ENCODE measurements at regions not wholly inside any gene's neighbourhood (a gene's known extent, or its start where the extent isn't known, plus 50 kb on each side); places are given as distances from the start of the nearest gene placed in this dataset.

DNA sequence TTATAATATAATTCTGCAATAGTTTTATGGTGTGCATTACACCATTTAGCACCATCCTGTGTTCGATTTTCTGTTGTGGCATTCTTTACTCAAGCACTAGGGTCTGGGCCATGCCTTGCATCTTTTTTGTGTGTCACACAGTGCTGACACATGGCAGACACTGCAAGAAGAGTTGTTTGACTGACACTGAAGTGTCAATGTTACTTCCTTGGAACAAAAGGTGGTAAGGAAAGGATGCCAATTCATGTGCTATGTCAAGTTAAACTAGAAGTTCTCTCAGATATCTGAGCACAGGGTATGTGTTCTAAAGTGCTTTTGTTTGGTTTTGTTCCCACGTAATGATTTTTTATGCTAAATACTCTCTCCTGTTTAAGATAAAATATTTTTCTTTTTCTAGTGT is 102.5 kb upstream of the UNC13C start:
- TF ChIP-seq FOS (IDR thresholded peaks at IDR 0.05; ENCODE audit: borderline replicate concordance, insufficient read depth, low read length), result no peak
- no peak for TF ChIP-seq POLR2A (IDR thresholded peaks at IDR 0.05; ENCODE audit: low read depth, low read length)
- TF ChIP-seq CTCF (IDR thresholded peaks at IDR 0.05; ENCODE audit: extremely low read depth in 1 of 2, insufficient read depth in 1 of 2, low read depth in 1 of 2, low read length in 2 of 2), result no peak
- no peak for TF ChIP-seq EZH2 (IDR thresholded peaks at IDR 0.05; ENCODE audit: borderline replicate concordance, low read depth, low read length, severe bottlenecking)
- no peak for TF ChIP-seq JUN (IDR thresholded peaks at IDR 0.05; ENCODE audit: borderline replicate concordance, insufficient read depth, insufficient read length, low read depth)
- no peak for TF ChIP-seq POLR2AphosphoS5 (IDR thresholded peaks at IDR 0.05; ENCODE audit: insufficient read depth, low read depth, low read length)
- TF ChIP-seq, protein P1, sequence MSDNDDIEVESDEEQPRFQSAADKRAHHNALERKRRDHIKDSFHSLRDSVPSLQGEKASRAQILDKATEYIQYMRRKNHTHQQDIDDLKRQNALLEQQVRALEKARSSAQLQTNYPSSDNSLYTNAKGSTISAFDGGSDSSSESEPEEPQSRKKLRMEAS (IDR thresholded peaks at IDR 0.05; ENCODE audit: insufficient read depth, insufficient read length), result no peak
- TF ChIP-seq MYC (IDR thresholded peaks at IDR 0.05; ENCODE audit: low read depth, low read length), result no peak
- Histone ChIP-seq H3K27me3 (ENCODE audit: control insufficient read depth in 2 of 2, insufficient read depth in 2 of 2, low read length in 2 of 2) (no peaks in the 10 kb centered on the region), H3K4me3 (replicated peaks in 1 of 3; ENCODE audit: insufficient read depth in 1 of 3, low read depth in 1 of 3, low read length in 3 of 3) (no peak overlapping the region), H3K4me2 (ENCODE audit: insufficient read depth, low read length) (no peak overlapping the region), H2AFZ (ENCODE audit: low read depth, low read length) (no peak overlapping the region), H3K9me3 (replicated peaks; ENCODE audit: control insufficient read depth, insufficient read depth, low read length) (no peaks in the 10 kb centered on the region), H3K36me3 (ENCODE audit: control insufficient read depth in 2 of 2, extremely low read depth in 1 of 2, insufficient read depth in 2 of 2, low read length in 2 of 2) (no peaks in the 10 kb centered on the region), H3K9ac (replicated peaks; ENCODE audit: extremely low read depth, insufficient read depth, low read length) (no peak overlapping the region), H3K79me2 (ENCODE audit: control insufficient read depth, insufficient read depth, low read length) (no peaks in the 10 kb centered on the region), H3K4me1 (ENCODE audit: control insufficient read depth, extremely low read depth, insufficient read depth, low read length) (no peaks in the 10 kb centered on the region), H3K27ac (ENCODE audit: insufficient read depth, low read depth, low read length) (no peak overlapping the region), H4K20me1 (replicated peaks; ENCODE audit: control insufficient read depth, extremely low read depth, insufficient read depth, low read length) (no peaks in the 10 kb centered on the region), H3K9me1 (replicated peaks; ENCODE audit: control insufficient read depth, extremely low read depth, insufficient read depth, low read length) (no peaks in the 10 kb centered on the region)
- POLR2A ChIA-PET, result no interaction called here
- FAIRE-seq, result no peak
- CTCF ChIA-PET, result no interaction called here
- dilution Hi-C loops (cut with MboI; ENCODE audit: extremely low pct_ligation_motif_present, low sequenced_read_pairs), result no loop called here
- no TSS peak for BruUV-seq (replicated peaks)
- intact Hi-C loops (cut with micrococcal nuclease), result no loop called here
- no peak for DNase-seq (ENCODE audit: low read depth, low spot score)
